ENCODE measurements at regions not wholly inside any gene's neighbourhood (a gene's known extent, or its start where the extent isn't known, plus 50 kb on each side); places are given as distances from the start of the nearest gene placed in this dataset.

- Mint-ChIP-seq H3K4me3 (no peak overlapping the region), H3K27me3 (ENCODE audit: low read depth) (no peaks in the 10 kb centered on the region), H3K27ac (ENCODE audit: unreplicated experiment) (no peak overlapping the region), H3K4me1 (peaks cover 7% of the 10 kb centered on the region), H3K36me3 (ENCODE audit: low read depth) (no peaks in the 10 kb centered on the region), H3K9me3 (no peaks in the 10 kb centered on the region)
- DNase-seq (ENCODE audit: low read depth, low spot score): no peak
- no peak for TF ChIP-seq CTCF (conservative IDR thresholded peaks at IDR 0.05)
Observed at GRCh38 chr6:14511061-14511586, 393.6 kb downstream of the CD83 start.

DNA sequence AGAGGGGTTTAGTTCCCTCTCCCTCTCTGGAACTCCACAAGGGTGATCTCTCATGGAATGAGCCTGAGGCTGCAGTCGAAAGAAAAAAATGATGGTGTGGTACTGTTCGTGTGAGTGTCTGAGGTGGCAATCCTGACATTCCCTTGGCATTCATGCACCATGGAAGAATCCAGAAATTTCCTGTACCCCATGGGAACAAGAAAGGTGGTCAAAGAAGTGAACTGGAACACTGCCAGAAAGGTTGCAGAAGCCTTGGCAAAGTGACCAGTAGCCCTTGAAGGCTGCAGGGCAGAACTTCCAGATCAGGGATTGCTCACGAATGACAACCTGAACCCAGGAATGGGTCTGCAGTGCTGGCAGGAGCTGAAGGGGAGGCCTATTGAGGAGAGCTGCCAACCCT, 394.7 kb downstream of the CD83 start:
- H3K9me3 Mint-ChIP-seq: no peaks in the 10 kb centered on the region
- TF ChIP-seq CTCF (conservative IDR thresholded peaks at IDR 0.05): no peak
- no peaks in the 10 kb centered on the region for H3K36me3 Mint-ChIP-seq (ENCODE audit: low read depth)
- H3K4me3 Mint-ChIP-seq: no peak overlapping the region
- no peak overlapping the region for H3K27ac Mint-ChIP-seq (ENCODE audit: unreplicated experiment)
- DNase-seq (ENCODE audit: low read depth, low spot score): no peak
- H3K27me3 Mint-ChIP-seq (ENCODE audit: low read depth): no peaks in the 10 kb centered on the region
- H3K4me1 Mint-ChIP-seq: peaks cover 9% of the 10 kb centered on the region

DNA sequence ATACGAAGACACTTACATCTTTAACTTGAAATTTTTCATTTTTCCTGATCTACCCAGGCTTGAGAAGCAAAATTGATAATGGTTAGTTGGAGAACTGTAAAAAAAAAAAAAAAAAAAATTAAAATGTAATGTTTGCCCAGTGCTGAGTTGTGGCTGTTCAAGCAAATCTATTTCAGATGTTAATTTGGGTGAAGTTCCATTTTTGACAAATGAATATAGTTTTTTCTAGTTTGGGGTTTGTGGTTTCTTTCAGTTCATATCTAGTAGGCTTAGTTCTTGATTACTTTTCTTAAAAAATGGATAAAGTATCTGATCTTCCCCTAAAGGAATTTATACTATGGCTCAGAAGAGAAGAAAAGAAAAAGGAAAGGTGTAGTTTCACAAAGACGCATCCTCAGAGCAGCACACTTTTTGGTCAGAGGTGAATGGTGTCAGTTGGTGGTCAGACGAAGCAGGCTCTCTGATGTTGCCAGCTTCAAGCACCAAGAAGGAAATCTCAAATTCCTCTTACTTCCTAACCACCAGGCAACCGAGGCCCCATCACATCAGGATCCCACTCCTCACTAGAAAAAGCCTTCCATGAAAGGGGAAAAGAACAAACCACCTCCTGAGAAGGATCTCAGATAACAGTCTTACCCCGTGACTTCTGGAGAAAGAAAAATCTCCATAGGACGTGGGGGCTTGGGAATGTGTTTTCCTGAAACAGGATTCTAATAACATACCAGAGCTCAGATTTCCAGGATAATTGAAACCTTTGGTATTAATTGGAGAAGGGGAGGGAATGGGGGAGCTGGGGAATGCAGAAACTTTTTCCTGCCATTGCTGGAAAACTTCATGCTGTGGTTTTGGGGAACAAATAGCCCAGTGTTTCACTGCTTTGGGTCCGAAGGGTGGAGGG, 396.2 kb downstream of the CD83 start:
- peaks cover 9% of the 10 kb centered on the region for H3K4me1 Mint-ChIP-seq
- no peaks in the 10 kb centered on the region for H3K27me3 Mint-ChIP-seq (ENCODE audit: low read depth)
- no peaks in the 10 kb centered on the region for H3K9me3 Mint-ChIP-seq
- DNase-seq (ENCODE audit: low read depth, low spot score): no peak
- H3K27ac Mint-ChIP-seq (ENCODE audit: unreplicated experiment): no peak overlapping the region
- H3K36me3 Mint-ChIP-seq (ENCODE audit: low read depth): no peaks in the 10 kb centered on the region
- no peak overlapping the region for H3K4me3 Mint-ChIP-seq
- no peak for TF ChIP-seq CTCF (conservative IDR thresholded peaks at IDR 0.05)

DNA sequence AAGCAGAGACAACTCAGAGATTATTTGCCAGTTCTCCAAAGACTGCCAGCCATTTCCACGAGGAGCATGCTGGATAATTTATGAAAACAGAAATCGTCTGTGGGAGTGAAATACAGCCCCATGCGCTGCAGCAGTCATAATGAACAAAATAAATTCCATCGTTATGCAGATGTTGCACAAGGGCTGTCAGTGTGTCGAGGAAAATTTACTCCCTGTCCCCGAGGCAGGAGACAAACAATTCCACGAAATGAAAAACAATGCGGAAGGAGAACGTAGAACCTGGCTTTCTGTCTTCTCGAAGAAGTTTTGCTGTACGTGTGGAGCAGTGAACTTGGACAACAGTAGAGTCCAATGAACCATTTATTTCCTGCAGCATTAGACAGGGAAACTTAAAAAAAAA, 399.4 kb downstream of the CD83 start:
- no peak for TF ChIP-seq CTCF (conservative IDR thresholded peaks at IDR 0.05)
- no peak overlapping the region for H3K27ac Mint-ChIP-seq (ENCODE audit: unreplicated experiment)
- H3K27me3 Mint-ChIP-seq (ENCODE audit: low read depth): no peaks in the 10 kb centered on the region
- H3K36me3 Mint-ChIP-seq (ENCODE audit: low read depth): no peaks in the 10 kb centered on the region
- peaks cover 9% of the 10 kb centered on the region for H3K4me1 Mint-ChIP-seq
- no peak for DNase-seq (ENCODE audit: low read depth, low spot score)
- no peaks in the 10 kb centered on the region for H3K9me3 Mint-ChIP-seq
- H3K4me3 Mint-ChIP-seq: no peak overlapping the region

GRCh38 chr6:14517516-14518105, 400.0 kb downstream of the CD83 start:
- Mint-ChIP-seq H3K27ac (ENCODE audit: unreplicated experiment) (no peak overlapping the region), H3K4me3 (no peak overlapping the region), H3K4me1 (peaks cover 9% of the 10 kb centered on the region), H3K9me3 (no peaks in the 10 kb centered on the region), H3K36me3 (ENCODE audit: low read depth) (no peaks in the 10 kb centered on the region), H3K27me3 (ENCODE audit: low read depth) (no peaks in the 10 kb centered on the region)
- no peak for DNase-seq (ENCODE audit: low read depth, low spot score)
- TF ChIP-seq CTCF (conservative IDR thresholded peaks at IDR 0.05): no peak
